PFSK-1 (cell line): ENCODE measurements at regions not wholly inside any gene's neighbourhood (a gene's known extent, or its start where the extent isn't known, plus 50 kb on each side); places are given as distances from the start of the nearest gene placed in this dataset.

ENCODE experiments used
- FOXP2 ChIP-seq: optimal IDR thresholded peaks from 2 replicates; pipeline ENCODE3; 2011; ENCODE audit warnings: borderline replicate concordance, control low read depth, inconsistent platforms; ENCODE audit not compliant: insufficient read depth; ENCODE audit errors: extremely low read length, extremely low read depth
- POLR2AphosphoS5 ChIP-seq: IDR thresholded peaks from 2 replicates; pipeline ENCODE4 v1.6.1; 2012; ENCODE audit warnings: low read depth, mild to moderate bottlenecking, control low read depth, low read length, moderate library complexity
- SIN3A ChIP-seq: IDR thresholded peaks from 2 replicates; pipeline ENCODE4 v1.6.1; 2012; ENCODE audit warnings: mild to moderate bottlenecking, low read length, moderate library complexity, borderline replicate concordance; ENCODE audit not compliant: insufficient read depth
- TAF1 ChIP-seq: IDR thresholded peaks from 2 replicates; pipeline ENCODE4 v1.6.1; 2012; ENCODE audit warnings: low read length, control low read depth, borderline replicate concordance; ENCODE audit not compliant: insufficient read depth
- TF ChIP-seq, protein P1 (sequence below), 2 experiments: IDR thresholded peaks; 2 replicates each; pipeline versions ENCODE4 v1.6.1 to v1.8.0; 2011 to 2012; ENCODE audit warnings: low read depth in 2 of 2, low read length in 2 of 2, control low read depth in 1 of 2, inconsistent platforms in 1 of 2, mild to moderate bottlenecking in 1 of 2, moderate library complexity in 1 of 2; ENCODE audit not compliant: insufficient read depth in 1 of 2

DNA sequence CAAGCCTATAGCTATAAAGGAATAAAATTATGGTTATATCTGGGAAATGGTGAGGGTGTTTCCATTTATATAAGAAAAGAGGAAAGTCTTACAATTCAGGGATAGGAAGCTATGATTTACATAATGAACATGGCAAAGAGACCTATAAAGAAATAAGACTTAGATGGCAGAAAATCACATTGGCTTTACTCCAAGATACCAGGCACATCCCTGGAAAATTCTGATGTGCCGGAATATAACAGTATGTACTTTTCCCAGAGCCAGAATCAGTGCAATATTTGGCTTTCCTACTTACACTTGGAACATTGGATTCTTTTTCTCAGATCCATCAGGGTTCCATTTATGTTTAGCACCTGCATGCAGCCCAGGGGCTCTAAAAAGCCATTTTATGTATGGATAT is 357.8 kb downstream of the CETN3 start:
- no peak for TF ChIP-seq SIN3A
- no peak for TF ChIP-seq POLR2AphosphoS5
- TF ChIP-seq TAF1 = no peak
- TF ChIP-seq, protein P1, sequence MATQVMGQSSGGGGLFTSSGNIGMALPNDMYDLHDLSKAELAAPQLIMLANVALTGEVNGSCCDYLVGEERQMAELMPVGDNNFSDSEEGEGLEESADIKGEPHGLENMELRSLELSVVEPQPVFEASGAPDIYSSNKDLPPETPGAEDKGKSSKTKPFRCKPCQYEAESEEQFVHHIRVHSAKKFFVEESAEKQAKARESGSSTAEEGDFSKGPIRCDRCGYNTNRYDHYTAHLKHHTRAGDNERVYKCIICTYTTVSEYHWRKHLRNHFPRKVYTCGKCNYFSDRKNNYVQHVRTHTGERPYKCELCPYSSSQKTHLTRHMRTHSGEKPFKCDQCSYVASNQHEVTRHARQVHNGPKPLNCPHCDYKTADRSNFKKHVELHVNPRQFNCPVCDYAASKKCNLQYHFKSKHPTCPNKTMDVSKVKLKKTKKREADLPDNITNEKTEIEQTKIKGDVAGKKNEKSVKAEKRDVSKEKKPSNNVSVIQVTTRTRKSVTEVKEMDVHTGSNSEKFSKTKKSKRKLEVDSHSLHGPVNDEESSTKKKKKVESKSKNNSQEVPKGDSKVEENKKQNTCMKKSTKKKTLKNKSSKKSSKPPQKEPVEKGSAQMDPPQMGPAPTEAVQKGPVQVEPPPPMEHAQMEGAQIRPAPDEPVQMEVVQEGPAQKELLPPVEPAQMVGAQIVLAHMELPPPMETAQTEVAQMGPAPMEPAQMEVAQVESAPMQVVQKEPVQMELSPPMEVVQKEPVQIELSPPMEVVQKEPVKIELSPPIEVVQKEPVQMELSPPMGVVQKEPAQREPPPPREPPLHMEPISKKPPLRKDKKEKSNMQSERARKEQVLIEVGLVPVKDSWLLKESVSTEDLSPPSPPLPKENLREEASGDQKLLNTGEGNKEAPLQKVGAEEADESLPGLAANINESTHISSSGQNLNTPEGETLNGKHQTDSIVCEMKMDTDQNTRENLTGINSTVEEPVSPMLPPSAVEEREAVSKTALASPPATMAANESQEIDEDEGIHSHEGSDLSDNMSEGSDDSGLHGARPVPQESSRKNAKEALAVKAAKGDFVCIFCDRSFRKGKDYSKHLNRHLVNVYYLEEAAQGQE (IDR thresholded peaks at IDR 0.05; ENCODE audit: insufficient read depth in 1 of 2, low read depth in 2 of 2, low read length in 2 of 2) = no peak
- TF ChIP-seq FOXP2 = no peak

DNA sequence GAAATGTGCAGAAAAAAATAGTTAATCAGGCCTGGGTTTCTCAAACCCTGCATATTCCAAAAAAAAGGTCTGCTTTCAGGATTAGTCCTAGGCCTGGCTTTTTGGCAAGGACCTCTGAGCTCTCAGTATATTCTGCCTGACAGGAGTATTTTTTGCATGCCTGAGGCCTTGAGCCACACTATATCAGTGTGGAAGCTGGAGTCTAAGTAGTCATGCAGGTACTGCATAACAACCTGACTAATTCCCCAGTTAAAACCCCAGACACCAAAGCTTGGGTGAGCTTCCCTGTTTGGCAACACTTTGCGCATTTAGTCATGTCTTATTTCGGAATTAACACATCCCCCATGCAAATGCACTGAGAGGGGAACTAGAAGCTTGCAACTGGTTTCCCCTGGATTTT is 359.5 kb downstream of the CETN3 start:
- TF ChIP-seq, protein P1 (IDR thresholded peaks at IDR 0.05; ENCODE audit: insufficient read depth in 1 of 2, low read depth in 2 of 2, low read length in 2 of 2) = no peak
- TF ChIP-seq FOXP2 (no peak), SIN3A (no peak), POLR2AphosphoS5 (no peak), TAF1 (no peak)

DNA sequence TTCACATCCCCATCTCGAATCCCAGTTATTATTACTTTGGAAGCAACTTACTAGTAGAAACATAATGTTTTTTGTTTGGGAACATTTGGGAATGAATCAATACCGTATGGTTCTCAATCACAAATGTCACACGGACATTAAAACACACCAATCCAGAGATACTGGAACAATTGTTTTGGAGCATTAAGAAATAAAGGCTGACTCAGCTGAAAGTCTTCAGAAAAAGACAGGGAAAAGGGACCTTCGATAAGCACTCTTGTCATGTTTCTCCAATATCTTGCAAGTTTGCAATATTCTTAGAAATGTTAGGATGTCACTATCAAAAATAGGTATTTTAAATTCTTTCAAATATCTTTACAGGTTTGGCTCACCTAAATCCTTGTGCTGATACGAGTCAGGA is 362.4 kb downstream of the CETN3 start:
- no peak for TF ChIP-seq TAF1

DNA sequence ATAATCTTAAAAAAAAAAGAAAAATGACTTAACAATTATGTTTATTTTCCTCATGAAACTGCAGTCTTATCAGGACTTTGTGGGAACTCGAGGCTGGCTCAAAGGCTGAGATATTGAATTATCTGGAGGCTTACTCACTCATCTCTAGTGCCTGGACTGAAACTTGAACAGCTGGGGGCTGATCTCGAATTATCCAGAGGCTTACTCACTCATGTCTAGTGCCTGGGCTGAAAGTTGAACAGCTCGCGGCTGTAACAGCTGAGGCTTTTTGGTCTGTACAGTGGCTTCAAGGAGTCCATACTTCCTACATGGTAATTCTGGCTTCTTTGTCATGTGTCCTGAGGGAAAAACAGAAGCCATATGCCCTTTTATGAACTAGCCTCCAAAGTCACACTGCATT is 371.9 kb downstream of the CETN3 start:
- TF ChIP-seq, protein P1 (IDR thresholded peaks at IDR 0.05; ENCODE audit: insufficient read depth in 1 of 2, low read depth in 2 of 2, low read length in 2 of 2) = no peak
- TF ChIP-seq TAF1 (no peak), POLR2AphosphoS5 (no peak)

DNA sequence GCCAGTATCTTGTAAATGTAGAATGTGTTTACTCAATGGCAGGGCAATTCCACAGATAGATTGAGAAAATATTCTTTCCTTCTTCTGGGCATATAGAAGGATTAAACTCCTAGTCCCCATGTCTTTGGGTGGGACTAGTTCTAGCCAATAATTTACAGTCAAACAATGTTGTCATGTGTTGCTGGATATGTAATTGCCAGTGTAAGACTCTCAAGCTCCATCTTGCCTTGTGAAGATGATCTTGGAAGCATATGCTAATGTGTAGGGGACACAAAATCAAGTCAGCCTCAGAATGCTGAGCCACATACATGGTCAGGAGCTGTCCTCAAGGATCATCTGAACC is 386.9 kb downstream of the CETN3 start:
- TF ChIP-seq SIN3A = no peak
- no peak for TF ChIP-seq POLR2AphosphoS5
- TF ChIP-seq FOXP2 = no peak
- TF ChIP-seq TAF1 = no peak
- TF ChIP-seq, protein P1 (IDR thresholded peaks at IDR 0.05; ENCODE audit: insufficient read depth in 1 of 2, low read depth in 2 of 2, low read length in 2 of 2) = no peak
